Endothelial cell of umbilical vein (primary cell): ENCODE measurements at regions not wholly inside any gene's neighbourhood (a gene's known extent, or its start where the extent isn't known, plus 50 kb on each side); places are given as distances from the start of the nearest gene placed in this dataset.

Experiments
- CTCF ChIP-seq, 2 donors: IDR thresholded peaks; 1 replicate in 1 of 2; 2 replicates in 1 of 2; pipeline ENCODE4 v1.5.1; 2011; ENCODE audit warnings: low read length in 2 of 2, mild to moderate bottlenecking in 2 of 2, moderate library complexity in 2 of 2, control low read depth in 1 of 2, inconsistent platforms in 1 of 2, low read depth in 1 of 2; ENCODE audit not compliant: insufficient read depth in 1 of 2; ENCODE audit errors: extremely low read depth in 1 of 2
- EZH2 ChIP-seq: IDR thresholded peaks from 2 replicates; pipeline ENCODE4 v1.6.1; 2012; ENCODE audit warnings: borderline replicate concordance, low read depth, mild to moderate bottlenecking, moderate library complexity, low read length, inconsistent platforms; ENCODE audit not compliant: severe bottlenecking
- FOS ChIP-seq: IDR thresholded peaks from 2 replicates; pipeline ENCODE4 v1.6.1; 2011; ENCODE audit warnings: mild to moderate bottlenecking, low read length, moderate library complexity, borderline replicate concordance; ENCODE audit not compliant: insufficient read depth
- GATA2 ChIP-seq: IDR thresholded peaks from 2 replicates; pipeline ENCODE4 v1.7.0; 2011; ENCODE audit warnings: low read depth, mild to moderate bottlenecking, moderate library complexity, mixed read lengths, low read length; ENCODE audit not compliant: insufficient read length, insufficient read depth
- JUN ChIP-seq: IDR thresholded peaks from 2 replicates; pipeline ENCODE4 v1.6.1; 2011; ENCODE audit warnings: borderline replicate concordance, low read depth; ENCODE audit not compliant: insufficient read length, insufficient read depth
- MAX ChIP-seq: IDR thresholded peaks from 2 replicates; pipeline ENCODE4 v1.6.1; 2011; ENCODE audit not compliant: insufficient read depth, insufficient read length
- MYC ChIP-seq: IDR thresholded peaks from one replicate; pipeline ENCODE4 v1.6.1; 2011; ENCODE audit warnings: mild to moderate bottlenecking, low read depth, low read length
- POLR2A ChIP-seq: IDR thresholded peaks from 2 replicates; pipeline ENCODE4 v1.6.1; 2012; ENCODE audit warnings: low read depth, mild to moderate bottlenecking, control low read depth, low read length
- POLR2AphosphoS5 ChIP-seq: IDR thresholded peaks from 2 replicates; pipeline ENCODE4 v1.6.1; 2012; ENCODE audit warnings: low read depth, mild to moderate bottlenecking, control low read depth, low read length, moderate library complexity; ENCODE audit not compliant: insufficient read depth

GRCh38 chr18:64852281-64852680, 703.4 kb upstream of the LINC00305 start:
- TF ChIP-seq MAX (no peak), CTCF (IDR thresholded peaks at IDR 0.05; ENCODE audit: extremely low read depth in 1 of 2, insufficient read depth in 1 of 2, low read depth in 1 of 2, low read length in 2 of 2) (no peak), MYC (no peak), JUN (no peak), POLR2AphosphoS5 (no peak), EZH2 (no peak), POLR2A (no peak), FOS (no peak), GATA2 (no peak)
